Adrenal gland (tissue), 5 donors: ENCODE measurements at regions not wholly inside any gene's neighbourhood (a gene's known extent, or its start where the extent isn't known, plus 50 kb on each side); places are given as distances from the start of the nearest gene placed in this dataset.

ENCODE experiments used
- POLR2A ChIP-seq, 2 donors: fragments of 450-650 bp; IDR thresholded peaks; one replicate each; pipeline ENCODE4 v1.6.1; 2017; ENCODE audit warnings: antibody characterized with exemption in 2 of 2, mild to moderate bottlenecking in 2 of 2, moderate library complexity in 1 of 2
- TF ChIP-seq, protein P1 (sequence below), 6 experiments: fragments of 450-650 bp in 4 of 6; fragments of 200-600 bp in 2 of 6; sonication (generic) in 1 of 6; IDR thresholded peaks; 1 replicate in 5 of 6; 2 replicates in 1 of 6; pipeline versions ENCODE4 v1.5.1 to v1.8.0; 2016 to 2021; ENCODE audit warnings: antibody characterized with exemption in 6 of 6, mild to moderate bottlenecking in 2 of 6, moderate library complexity in 1 of 6
- donor health status: DM: no; HTN: no; CAD: no.

DNA sequence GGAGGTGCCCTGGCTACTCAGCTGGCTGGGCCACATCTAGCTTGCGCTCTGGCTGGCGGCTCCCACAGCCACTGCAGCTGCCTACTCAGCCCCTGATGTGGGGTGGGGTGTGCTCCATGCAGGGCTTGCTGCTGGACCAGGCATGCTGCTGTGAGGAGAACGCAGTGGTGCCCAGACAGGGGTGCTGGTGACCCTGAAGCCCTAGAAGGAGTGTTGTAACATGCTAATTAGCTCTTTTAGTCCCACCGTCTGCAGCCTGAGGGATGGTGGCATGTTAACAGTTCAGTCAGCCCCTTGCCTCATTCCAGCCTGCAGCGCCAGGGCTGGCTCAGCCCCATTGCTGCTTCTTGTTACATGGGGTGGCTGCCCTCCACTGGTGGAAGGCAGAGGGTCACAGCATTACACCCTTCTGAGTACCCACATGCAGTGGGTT is 642.3 kb downstream of the DMRTA1 start:
- TF ChIP-seq POLR2A (IDR thresholded peaks at IDR 0.05): no peak
- TF ChIP-seq, protein P1, sequence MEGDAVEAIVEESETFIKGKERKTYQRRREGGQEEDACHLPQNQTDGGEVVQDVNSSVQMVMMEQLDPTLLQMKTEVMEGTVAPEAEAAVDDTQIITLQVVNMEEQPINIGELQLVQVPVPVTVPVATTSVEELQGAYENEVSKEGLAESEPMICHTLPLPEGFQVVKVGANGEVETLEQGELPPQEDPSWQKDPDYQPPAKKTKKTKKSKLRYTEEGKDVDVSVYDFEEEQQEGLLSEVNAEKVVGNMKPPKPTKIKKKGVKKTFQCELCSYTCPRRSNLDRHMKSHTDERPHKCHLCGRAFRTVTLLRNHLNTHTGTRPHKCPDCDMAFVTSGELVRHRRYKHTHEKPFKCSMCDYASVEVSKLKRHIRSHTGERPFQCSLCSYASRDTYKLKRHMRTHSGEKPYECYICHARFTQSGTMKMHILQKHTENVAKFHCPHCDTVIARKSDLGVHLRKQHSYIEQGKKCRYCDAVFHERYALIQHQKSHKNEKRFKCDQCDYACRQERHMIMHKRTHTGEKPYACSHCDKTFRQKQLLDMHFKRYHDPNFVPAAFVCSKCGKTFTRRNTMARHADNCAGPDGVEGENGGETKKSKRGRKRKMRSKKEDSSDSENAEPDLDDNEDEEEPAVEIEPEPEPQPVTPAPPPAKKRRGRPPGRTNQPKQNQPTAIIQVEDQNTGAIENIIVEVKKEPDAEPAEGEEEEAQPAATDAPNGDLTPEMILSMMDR (IDR thresholded peaks at IDR 0.05): no peak
